ENCODE measurements at regions not wholly inside any gene's neighbourhood (a gene's known extent, or its start where the extent isn't known, plus 50 kb on each side); places are given as distances from the start of the nearest gene placed in this dataset.
"Not testable (repeated sequence)": the region's sequence is repeated elsewhere in the genome, so short reads cannot be mapped to it uniquely, and the experiment has no call there.

DNA sequence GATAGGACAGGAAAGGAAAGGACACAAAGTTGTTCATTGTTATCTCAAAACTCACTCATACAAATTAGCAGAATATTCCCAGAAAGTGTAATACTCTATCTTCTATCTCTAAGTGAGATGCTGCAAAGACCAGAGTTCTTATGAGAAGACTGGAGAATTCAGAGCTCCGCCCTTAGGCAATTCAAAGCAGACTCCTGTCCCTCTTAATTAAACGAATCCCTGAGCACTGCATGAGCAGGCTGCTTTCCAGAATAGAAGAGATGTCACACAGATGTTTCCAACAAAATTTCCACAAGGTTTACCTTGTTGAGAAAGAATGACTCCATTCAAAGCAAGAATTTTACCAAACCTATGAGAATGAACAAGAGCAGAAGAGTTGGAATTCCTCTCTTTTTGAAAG, 630.8 kb upstream of the INTU start:
- H3K27me3 ChIP-seq (ENCODE audit: control insufficient read depth, insufficient read depth, low read length), result no peaks in the 10 kb centered on the region
- no peaks in the 10 kb centered on the region for H3K36me3 ChIP-seq (ENCODE audit: control insufficient read depth, insufficient read depth, low read length)
- H3K9ac ChIP-seq (ENCODE audit: low read depth, low read length), result no peak overlapping the region
- H3K4me3 ChIP-seq (ENCODE audit: low read depth, low read length), result no peak overlapping the region
- H3K4me1 ChIP-seq (ENCODE audit: control insufficient read depth, insufficient read depth, low read length), result no peaks in the 10 kb centered on the region
- H3K9me3 ChIP-seq (ENCODE audit: control insufficient read depth, insufficient read depth, low read length), result no peaks in the 10 kb centered on the region

DNA sequence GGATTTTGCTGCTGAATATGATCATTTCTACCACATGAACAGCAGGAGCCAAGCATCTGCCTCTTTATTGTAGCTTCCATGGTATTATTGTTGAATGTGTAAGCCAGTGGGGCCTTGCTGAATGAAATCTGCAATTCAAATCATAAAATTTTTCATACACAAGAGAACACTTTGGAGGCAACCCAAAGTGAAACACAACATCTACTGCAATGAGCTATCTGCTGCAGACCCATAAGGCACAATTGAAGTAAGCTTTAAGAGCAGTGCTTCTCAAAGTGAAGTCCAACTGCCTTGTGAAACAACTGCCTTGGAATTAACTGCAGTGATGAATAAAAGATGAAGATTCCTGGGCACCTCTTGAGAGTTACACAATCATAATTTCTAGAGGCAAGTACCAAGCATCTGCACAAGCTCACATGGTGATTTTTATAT, 626.3 kb upstream of the INTU start:
- H3K4me1 ChIP-seq (ENCODE audit: control insufficient read depth, insufficient read depth, low read length), result peaks cover 4% of the 10 kb centered on the region
- H3K36me3 ChIP-seq (ENCODE audit: control insufficient read depth, insufficient read depth, low read length), result no peaks in the 10 kb centered on the region
- no peak overlapping the region for H3K9ac ChIP-seq (ENCODE audit: low read depth, low read length)
- H3K27me3 ChIP-seq (ENCODE audit: control insufficient read depth, insufficient read depth, low read length), result no peaks in the 10 kb centered on the region
- H3K9me3 ChIP-seq (ENCODE audit: control insufficient read depth, insufficient read depth, low read length), result no peaks in the 10 kb centered on the region
- no peak overlapping the region for H3K4me3 ChIP-seq (ENCODE audit: low read depth, low read length)

DNA sequence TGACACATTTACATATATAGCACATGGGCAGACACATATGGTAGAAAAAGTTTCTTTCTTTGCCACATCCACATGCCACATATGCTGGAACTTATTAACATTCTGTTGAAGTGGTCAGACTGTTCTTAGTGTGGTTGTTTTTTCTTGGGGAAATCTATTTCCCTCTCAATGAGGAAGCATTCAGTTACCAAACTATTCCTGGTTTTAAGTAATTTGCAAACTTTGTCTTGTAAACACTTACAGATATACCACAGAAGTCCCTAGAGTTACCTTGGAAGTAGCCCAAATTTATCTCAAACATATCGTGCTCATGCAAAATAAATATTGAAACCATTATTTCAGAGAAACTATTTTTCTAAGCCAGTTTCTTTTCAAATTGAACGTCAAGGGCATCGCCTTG, 625.5 kb upstream of the INTU start:
- H3K9me3 ChIP-seq (ENCODE audit: control insufficient read depth, insufficient read depth, low read length), result no peaks in the 10 kb centered on the region
- no peaks in the 10 kb centered on the region for H3K36me3 ChIP-seq (ENCODE audit: control insufficient read depth, insufficient read depth, low read length)
- no peaks in the 10 kb centered on the region for H3K27me3 ChIP-seq (ENCODE audit: control insufficient read depth, insufficient read depth, low read length)
- no peak overlapping the region for H3K4me3 ChIP-seq (ENCODE audit: low read depth, low read length)
- peaks cover 4% of the 10 kb centered on the region for H3K4me1 ChIP-seq (ENCODE audit: control insufficient read depth, insufficient read depth, low read length)
- no peak overlapping the region for H3K9ac ChIP-seq (ENCODE audit: low read depth, low read length)

DNA sequence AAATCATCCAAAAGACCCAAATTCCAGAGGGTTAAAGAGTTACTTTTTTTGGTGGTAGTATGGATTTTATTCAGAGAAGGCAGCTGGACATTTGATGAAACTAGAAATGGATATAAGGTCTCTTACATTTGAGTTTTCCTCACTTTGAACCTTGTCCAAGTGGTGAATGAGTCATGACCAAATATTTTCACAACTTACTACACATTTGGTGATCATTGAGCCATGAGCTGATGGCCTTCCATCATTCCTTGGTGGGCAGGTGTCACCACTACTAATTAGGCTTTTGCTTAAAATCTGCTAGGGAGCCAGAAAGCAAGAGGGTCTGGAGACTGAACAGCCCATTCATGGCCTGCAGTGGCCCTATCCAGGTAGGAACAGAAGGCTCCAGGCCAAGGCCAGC, 620.2 kb upstream of the INTU start:
- Histone ChIP-seq H3K9ac (ENCODE audit: low read depth, low read length) (no peak overlapping the region), H3K36me3 (ENCODE audit: control insufficient read depth, insufficient read depth, low read length) (no peaks in the 10 kb centered on the region), H3K4me1 (ENCODE audit: control insufficient read depth, insufficient read depth, low read length) (no peaks in the 10 kb centered on the region), H3K9me3 (ENCODE audit: control insufficient read depth, insufficient read depth, low read length) (no peaks in the 10 kb centered on the region), H3K4me3 (ENCODE audit: low read depth, low read length) (no peak overlapping the region), H3K27me3 (ENCODE audit: control insufficient read depth, insufficient read depth, low read length) (no peaks in the 10 kb centered on the region)

DNA sequence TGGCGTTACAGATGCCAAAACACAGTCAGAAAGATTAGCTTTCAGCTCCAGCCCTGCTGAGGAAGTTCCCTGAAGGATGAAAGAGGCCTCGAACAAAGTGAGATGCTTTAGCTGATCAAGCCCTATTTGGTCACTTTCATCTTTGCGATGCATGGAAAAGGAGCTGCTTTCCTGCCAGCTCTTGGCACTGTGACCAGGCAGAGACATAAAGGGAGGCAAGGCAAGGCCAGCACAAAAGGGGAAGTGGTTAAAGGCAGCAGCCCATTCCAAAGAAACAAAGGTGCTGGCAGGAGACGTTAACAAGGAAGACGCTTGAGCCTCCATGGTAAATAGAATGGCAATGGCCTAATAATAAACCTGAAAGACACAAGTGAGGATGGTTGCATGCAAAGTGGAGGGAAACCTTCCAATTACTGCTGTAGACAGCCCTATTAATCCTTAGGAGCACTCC, 617.1 kb upstream of the INTU start:
- H3K4me1 ChIP-seq (ENCODE audit: control insufficient read depth, insufficient read depth, low read length), result no peaks in the 10 kb centered on the region
- no peaks in the 10 kb centered on the region for H3K9me3 ChIP-seq (ENCODE audit: control insufficient read depth, insufficient read depth, low read length)
- H3K27me3 ChIP-seq (ENCODE audit: control insufficient read depth, insufficient read depth, low read length), result no peaks in the 10 kb centered on the region
- H3K9ac ChIP-seq (ENCODE audit: low read depth, low read length), result no peak overlapping the region
- H3K36me3 ChIP-seq (ENCODE audit: control insufficient read depth, insufficient read depth, low read length), result no peaks in the 10 kb centered on the region
- no peak overlapping the region for H3K4me3 ChIP-seq (ENCODE audit: low read depth, low read length)

DNA sequence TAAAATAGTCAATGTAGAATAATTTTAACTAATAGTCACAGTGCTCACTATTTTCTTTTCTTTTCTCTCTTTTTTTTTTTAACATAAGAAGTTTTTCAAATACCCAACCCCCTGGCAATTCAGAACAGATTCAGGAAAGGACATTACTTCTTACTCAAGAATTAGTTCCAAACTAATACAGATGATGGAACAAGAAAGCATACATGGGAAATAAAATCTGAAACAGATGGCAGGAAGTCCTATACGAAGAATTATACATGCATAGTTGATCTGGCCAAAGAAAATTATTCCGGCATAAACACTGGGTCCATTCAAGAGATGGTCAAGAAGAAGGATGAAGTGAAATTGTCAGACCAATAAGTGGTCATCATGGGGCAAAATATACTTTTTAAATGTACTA, 614.4 kb upstream of the INTU start:
- no peak overlapping the region for H3K4me3 ChIP-seq (ENCODE audit: low read depth, low read length)
- no peaks in the 10 kb centered on the region for H3K4me1 ChIP-seq (ENCODE audit: control insufficient read depth, insufficient read depth, low read length)
- H3K9ac ChIP-seq (ENCODE audit: low read depth, low read length), result no peak overlapping the region
- no peaks in the 10 kb centered on the region for H3K9me3 ChIP-seq (ENCODE audit: control insufficient read depth, insufficient read depth, low read length)
- no peaks in the 10 kb centered on the region for H3K36me3 ChIP-seq (ENCODE audit: control insufficient read depth, insufficient read depth, low read length)
- H3K27me3 ChIP-seq (ENCODE audit: control insufficient read depth, insufficient read depth, low read length), result no peaks in the 10 kb centered on the region

DNA sequence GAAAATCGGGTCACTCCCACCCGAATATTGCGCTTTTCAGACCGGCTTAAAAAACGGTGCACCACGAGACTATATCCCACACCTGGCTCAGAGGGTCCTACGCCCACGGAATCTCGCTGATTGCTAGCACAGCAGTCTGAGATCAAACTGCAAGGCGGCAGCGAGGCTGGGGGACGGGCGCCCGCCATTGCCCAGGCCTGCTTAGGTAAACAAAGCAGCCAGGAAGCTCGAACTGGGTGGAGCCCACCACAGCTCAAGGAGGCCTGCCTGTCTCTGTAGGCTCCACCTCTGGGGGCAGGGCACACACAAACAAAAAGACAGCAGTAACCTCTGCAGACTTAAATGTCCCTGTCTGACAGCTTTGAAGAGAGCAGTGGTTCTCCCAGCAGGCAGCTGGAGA, 611.9 kb upstream of the INTU start:
- H3K27me3 ChIP-seq (ENCODE audit: control insufficient read depth, insufficient read depth, low read length); H3K9ac ChIP-seq (ENCODE audit: low read depth, low read length); H3K36me3 ChIP-seq (ENCODE audit: control insufficient read depth, insufficient read depth, low read length); H3K9me3 ChIP-seq (ENCODE audit: control insufficient read depth, insufficient read depth, low read length); H3K4me3 ChIP-seq (ENCODE audit: low read depth, low read length); H3K4me1 ChIP-seq (ENCODE audit: control insufficient read depth, insufficient read depth, low read length): not testable (repeated sequence)

DNA sequence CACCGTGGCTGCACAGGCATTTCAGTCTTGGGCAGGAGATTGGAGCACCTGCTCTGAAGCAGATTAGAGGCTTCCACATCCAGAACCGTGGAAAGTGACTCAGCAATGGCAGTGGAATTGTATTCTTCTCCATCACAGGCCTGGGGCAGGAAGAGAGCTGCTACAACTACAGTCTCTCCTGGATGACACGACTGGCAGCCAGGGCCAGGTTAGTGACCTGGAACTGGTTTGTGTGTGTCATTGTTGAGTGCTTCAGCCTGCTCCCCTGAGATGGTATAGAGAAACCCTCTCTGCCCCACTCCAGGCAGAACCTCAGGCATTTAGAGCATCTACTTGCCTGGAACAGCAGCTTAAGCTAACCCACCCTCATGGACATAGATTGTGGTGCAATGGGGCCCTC, 596.5 kb upstream of the INTU start:
- Histone ChIP-seq H3K9ac (ENCODE audit: low read depth, low read length) (no peak overlapping the region), H3K4me3 (ENCODE audit: low read depth, low read length) (no peak overlapping the region), H3K9me3 (ENCODE audit: control insufficient read depth, insufficient read depth, low read length) (no peaks in the 10 kb centered on the region), H3K4me1 (ENCODE audit: control insufficient read depth, insufficient read depth, low read length) (no peaks in the 10 kb centered on the region), H3K27me3 (ENCODE audit: control insufficient read depth, insufficient read depth, low read length) (no peaks in the 10 kb centered on the region), H3K36me3 (ENCODE audit: control insufficient read depth, insufficient read depth, low read length) (no peaks in the 10 kb centered on the region)

DNA sequence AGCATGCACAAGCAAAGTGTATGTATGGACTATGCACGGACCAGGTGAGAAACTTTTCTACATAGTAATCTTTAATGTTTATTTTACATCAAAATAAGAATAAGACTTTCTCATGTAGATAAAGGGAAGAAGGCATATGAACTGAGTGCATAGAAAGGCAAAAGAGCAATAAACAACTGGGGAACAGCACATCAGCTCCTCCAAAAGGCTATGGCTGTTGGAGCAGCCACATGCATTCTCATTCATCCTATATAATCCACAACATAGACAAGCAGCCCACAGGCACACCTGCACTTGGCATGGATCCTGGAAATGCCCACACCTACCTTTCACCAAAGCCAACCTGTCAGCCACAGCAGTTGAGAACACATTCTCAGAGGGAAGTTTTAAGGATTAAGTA, 586.9 kb upstream of the INTU start:
- Histone ChIP-seq H3K9ac (ENCODE audit: low read depth, low read length) (no peak overlapping the region), H3K4me3 (ENCODE audit: low read depth, low read length) (no peak overlapping the region), H3K4me1 (ENCODE audit: control insufficient read depth, insufficient read depth, low read length) (peaks cover 15% of the 10 kb centered on the region), H3K36me3 (ENCODE audit: control insufficient read depth, insufficient read depth, low read length) (no peaks in the 10 kb centered on the region), H3K27me3 (ENCODE audit: control insufficient read depth, insufficient read depth, low read length) (no peaks in the 10 kb centered on the region), H3K9me3 (ENCODE audit: control insufficient read depth, insufficient read depth, low read length) (no peaks in the 10 kb centered on the region)

DNA sequence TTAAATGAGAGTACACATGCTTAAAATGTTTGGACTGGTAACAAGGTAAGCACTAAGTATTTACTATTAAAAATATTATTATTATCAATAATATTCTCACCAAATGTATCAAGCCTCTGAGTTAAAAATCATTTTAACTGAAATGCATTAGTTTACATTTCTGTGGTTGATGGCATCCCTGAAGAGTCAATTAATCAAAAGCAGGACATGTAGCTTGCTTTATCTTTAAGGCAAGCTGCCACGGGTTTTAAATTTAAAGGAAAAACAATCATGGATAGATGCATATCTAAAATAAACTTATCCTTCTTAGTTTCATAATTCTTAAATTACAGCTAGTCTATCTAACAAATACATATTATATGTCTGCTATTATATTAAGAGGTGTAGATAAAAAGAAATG, 584.8 kb upstream of the INTU start:
- H3K9me3 ChIP-seq (ENCODE audit: control insufficient read depth, insufficient read depth, low read length), result no peaks in the 10 kb centered on the region
- H3K27me3 ChIP-seq (ENCODE audit: control insufficient read depth, insufficient read depth, low read length), result no peaks in the 10 kb centered on the region
- no peaks in the 10 kb centered on the region for H3K36me3 ChIP-seq (ENCODE audit: control insufficient read depth, insufficient read depth, low read length)
- H3K9ac ChIP-seq (ENCODE audit: low read depth, low read length), result no peak overlapping the region
- no peak overlapping the region for H3K4me3 ChIP-seq (ENCODE audit: low read depth, low read length)
- peaks cover 15% of the 10 kb centered on the region for H3K4me1 ChIP-seq (ENCODE audit: control insufficient read depth, insufficient read depth, low read length)

DNA sequence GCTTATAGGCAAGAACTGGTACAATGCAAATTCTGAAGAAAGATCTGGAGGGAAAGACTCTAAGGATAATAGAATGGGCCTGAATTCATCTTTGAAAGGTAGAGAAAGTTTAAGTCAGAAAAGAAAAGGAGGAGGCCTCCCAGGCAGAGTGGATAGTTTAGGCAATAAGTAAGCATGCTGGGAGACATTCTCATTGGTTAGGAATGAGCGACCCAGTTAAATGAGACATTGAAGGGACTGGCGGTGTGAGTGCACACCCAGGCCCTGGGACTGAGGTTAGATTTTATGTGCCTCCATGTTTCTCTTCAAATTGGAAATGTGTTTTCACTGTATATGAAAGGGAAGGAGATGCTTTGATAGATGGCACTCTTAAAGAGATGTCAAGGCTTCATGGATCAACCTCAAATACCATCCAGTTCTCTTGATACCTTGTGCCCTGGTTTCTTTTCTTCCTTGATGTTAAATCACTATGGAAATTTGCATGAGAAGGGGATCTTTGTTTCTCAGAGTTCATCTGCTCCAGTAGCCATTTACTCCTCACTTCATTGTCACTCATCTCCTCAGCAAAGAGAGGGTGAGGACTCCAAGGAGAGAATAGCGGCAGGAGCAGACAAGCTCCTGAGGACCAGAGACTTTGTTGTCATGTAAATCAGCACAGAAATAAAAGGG, 584.2 kb upstream of the INTU start:
- no peak overlapping the region for H3K4me3 ChIP-seq (ENCODE audit: low read depth, low read length)
- H3K27me3 ChIP-seq (ENCODE audit: control insufficient read depth, insufficient read depth, low read length), result no peaks in the 10 kb centered on the region
- H3K9me3 ChIP-seq (ENCODE audit: control insufficient read depth, insufficient read depth, low read length), result no peaks in the 10 kb centered on the region
- H3K9ac ChIP-seq (ENCODE audit: low read depth, low read length), result no peak overlapping the region
- peaks cover 15% of the 10 kb centered on the region for H3K4me1 ChIP-seq (ENCODE audit: control insufficient read depth, insufficient read depth, low read length)
- no peaks in the 10 kb centered on the region for H3K36me3 ChIP-seq (ENCODE audit: control insufficient read depth, insufficient read depth, low read length)

DNA sequence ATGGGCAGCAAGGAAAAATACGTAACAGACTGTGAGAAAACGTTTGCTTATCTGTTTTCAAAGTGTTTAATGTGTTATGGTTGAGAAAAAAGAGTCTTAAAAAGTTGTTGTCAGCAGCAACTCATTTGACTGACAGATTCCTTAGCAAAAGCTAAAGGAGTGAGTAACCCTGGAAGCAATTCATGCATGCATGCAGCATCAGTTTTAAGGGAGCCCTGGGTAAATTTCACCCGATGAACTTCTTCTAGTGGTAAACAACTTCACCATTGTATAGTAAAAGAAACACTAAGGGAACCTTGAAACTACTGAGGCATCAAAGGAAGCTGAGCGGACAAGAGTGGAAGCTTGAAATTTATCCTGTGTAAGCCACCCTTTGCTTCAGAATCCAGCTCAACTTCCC, 583.2 kb upstream of the INTU start:
- H3K36me3 ChIP-seq (ENCODE audit: control insufficient read depth, insufficient read depth, low read length), result no peaks in the 10 kb centered on the region
- H3K9me3 ChIP-seq (ENCODE audit: control insufficient read depth, insufficient read depth, low read length), result no peaks in the 10 kb centered on the region
- no peak overlapping the region for H3K4me3 ChIP-seq (ENCODE audit: low read depth, low read length)
- H3K9ac ChIP-seq (ENCODE audit: low read depth, low read length), result no peak overlapping the region
- no peaks in the 10 kb centered on the region for H3K27me3 ChIP-seq (ENCODE audit: control insufficient read depth, insufficient read depth, low read length)
- peaks cover 15% of the 10 kb centered on the region for H3K4me1 ChIP-seq (ENCODE audit: control insufficient read depth, insufficient read depth, low read length)
